Cardiac fibroblast (primary cell): ENCODE measurements at regions not wholly inside any gene's neighbourhood (a gene's known extent, or its start where the extent isn't known, plus 50 kb on each side); places are given as distances from the start of the nearest gene placed in this dataset.

Source experiments
- DNase-seq, 2 donors: peaks; one replicate each; pipeline versions ENCODE4 v3.0.0 to v3.0.0-alpha.2; 2010; ENCODE audit warnings: low read depth in 2 of 2
- H3K4me3 ChIP-seq, 2 donors: replicated peaks in 1 of 2; 1 replicate in 1 of 2; 2 replicates in 1 of 2; pipeline ENCODE4 v1.5.1; 2011; ENCODE audit warnings: low read depth in 2 of 2, low read length in 2 of 2, mild to moderate bottlenecking in 2 of 2, moderate library complexity in 1 of 2
- TF ChIP-seq, protein P1 (sequence below): IDR thresholded peaks from one replicate; pipeline ENCODE4 v1.5.1; 2011; ENCODE audit warnings: low read depth, mild to moderate bottlenecking, low read length, inconsistent platforms

GRCh38 chr13:77379508-77379907 lies 52.6 kb upstream of the MYCBP2 start:
- H3K4me3 ChIP-seq: no peak overlapping the region
- TF ChIP-seq, protein P1, sequence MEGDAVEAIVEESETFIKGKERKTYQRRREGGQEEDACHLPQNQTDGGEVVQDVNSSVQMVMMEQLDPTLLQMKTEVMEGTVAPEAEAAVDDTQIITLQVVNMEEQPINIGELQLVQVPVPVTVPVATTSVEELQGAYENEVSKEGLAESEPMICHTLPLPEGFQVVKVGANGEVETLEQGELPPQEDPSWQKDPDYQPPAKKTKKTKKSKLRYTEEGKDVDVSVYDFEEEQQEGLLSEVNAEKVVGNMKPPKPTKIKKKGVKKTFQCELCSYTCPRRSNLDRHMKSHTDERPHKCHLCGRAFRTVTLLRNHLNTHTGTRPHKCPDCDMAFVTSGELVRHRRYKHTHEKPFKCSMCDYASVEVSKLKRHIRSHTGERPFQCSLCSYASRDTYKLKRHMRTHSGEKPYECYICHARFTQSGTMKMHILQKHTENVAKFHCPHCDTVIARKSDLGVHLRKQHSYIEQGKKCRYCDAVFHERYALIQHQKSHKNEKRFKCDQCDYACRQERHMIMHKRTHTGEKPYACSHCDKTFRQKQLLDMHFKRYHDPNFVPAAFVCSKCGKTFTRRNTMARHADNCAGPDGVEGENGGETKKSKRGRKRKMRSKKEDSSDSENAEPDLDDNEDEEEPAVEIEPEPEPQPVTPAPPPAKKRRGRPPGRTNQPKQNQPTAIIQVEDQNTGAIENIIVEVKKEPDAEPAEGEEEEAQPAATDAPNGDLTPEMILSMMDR: no peak
- DNase-seq: no peak

- no peak for DNase-seq
- TF ChIP-seq, protein P1: no peak
- no peak overlapping the region for H3K4me3 ChIP-seq
Observed at GRCh38 chr13:77378662-77379061, 51.8 kb upstream of the MYCBP2 start.

- TF ChIP-seq, protein P1: no peak
- H3K4me3 ChIP-seq: no peak overlapping the region
- DNase-seq: no peak
Observed at GRCh38 chr13:77377016-77377415, 50.1 kb upstream of the MYCBP2 start.
